Spleen (tissue), 7 donors: ENCODE measurements at regions not wholly inside any gene's neighbourhood (a gene's known extent, or its start where the extent isn't known, plus 50 kb on each side); places are given as distances from the start of the nearest gene placed in this dataset.

Source experiments
- CTCF ChIP-seq, 11 experiments: fragments of 200-600 bp in 7 of 11; fragments of 450-650 bp in 4 of 11; sonication (generic) in 4 of 11; IDR thresholded peaks in 8 of 11; conservative IDR thresholded peaks in 3 of 11; 1 replicate in 7 of 11; 2 replicates in 4 of 11; pipeline versions ENCODE4 v1.4.0 to v1.8.0; 2016 to 2021; ENCODE audit warnings: antibody characterized with exemption in 11 of 11, inconsistent platforms in 4 of 11, mild to moderate bottlenecking in 1 of 11
- POLR2AphosphoS5 ChIP-seq, 3 donors: sonication (generic); formaldehyde crosslinking; IDR thresholded peaks; one replicate each; pipeline ENCODE4 v1.5.1; 2017; ENCODE audit warnings: antibody characterized with exemption in 3 of 3
- donor health status: DM: no; HTN: no; CAD: no; lungs with moderate emphysema.
- donor health status: DM: no; HTN: no; CAD: no.
- donor health status: DM: no; HTN: no; CAD: no.

- TF ChIP-seq CTCF (IDR thresholded peaks at IDR 0.05 in 8 of 11, conservative IDR thresholded peaks at IDR 0.05 in 3 of 11) (no peak), POLR2AphosphoS5 (IDR thresholded peaks at IDR 0.05) (no peak)
Observed at GRCh38 chr12:115758877-115759620, 518.4 kb downstream of the MED13L start.
